Prostate gland (tissue), 2 donors: ENCODE measurements at regions not wholly inside any gene's neighbourhood (a gene's known extent, or its start where the extent isn't known, plus 50 kb on each side); places are given as distances from the start of the nearest gene placed in this dataset.

Experiments used
- DNase-seq: peaks from one replicate; pipeline ENCODE4 v3.0.0-alpha.2; 2019; ENCODE audit warnings: low spot score
- H3K27ac ChIP-seq, 2 donors: fragments of 200-600 bp; sonication (generic); 2 replicates each; pipeline ENCODE4 v1.5.1; 2017 to 2019
- H3K27me3 ChIP-seq: fragments of 200-600 bp; sonication (generic); replicated peaks from 2 replicates; pipeline ENCODE4 v1.5.1; 2019; ENCODE audit not compliant: insufficient read depth
- H3K36me3 ChIP-seq, 2 donors: fragments of 200-600 bp; sonication (generic); 1 replicate in 1 of 2; 2 replicates in 1 of 2; pipeline versions ENCODE4 v1.5.1 to v1.8.1; 2017 to 2019
- H3K4me1 ChIP-seq: fragments of 200-600 bp; sonication (generic); replicated peaks from 2 replicates; pipeline ENCODE4 v1.5.1; 2019
- H3K4me3 ChIP-seq, 2 donors: fragments of 200-600 bp; sonication (generic); 2 replicates each; pipeline ENCODE4 v1.5.1; 2017 to 2019
- H3K9me3 ChIP-seq: fragments of 200-600 bp; sonication (generic); 2 replicates; pipeline ENCODE4 v1.5.1; 2017
- CTCF ChIP-seq, 4 experiments: fragments of 200-600 bp in 2 of 4; fragments of 450-650 bp in 2 of 4; sonication (generic) in 2 of 4; IDR thresholded peaks; 1 replicate in 3 of 4; 2 replicates in 1 of 4; pipeline ENCODE4 v1.5.1; 2016 to 2019; ENCODE audit warnings: antibody characterized with exemption in 4 of 4, mild to moderate bottlenecking in 2 of 4, moderate library complexity in 2 of 4
- POLR2A ChIP-seq: fragments of 450-650 bp; IDR thresholded peaks from one replicate; pipeline ENCODE4 v1.6.1; 2016; ENCODE audit warnings: antibody characterized with exemption, mild to moderate bottlenecking
- POLR2AphosphoS5 ChIP-seq: sonication (generic); formaldehyde crosslinking; IDR thresholded peaks from one replicate; pipeline ENCODE4 v1.6.1; 2017; ENCODE audit warnings: antibody characterized with exemption
- WGBS: methylation state at CpG from one replicate; pipeline ENCODE4 v1.1.5; 2018; 5-methylcytosine and 5-hydroxymethylcytosine counted together
- intact Hi-C: fragments of 100-400 bp; cut with DNase I; formaldehyde crosslinking; loops from one replicate; pipeline ENCODE4 v1.14.2; 2022

- no peaks in the 10 kb centered on the region for H3K9me3 ChIP-seq
- 87% methylated on average over 1 of the region's 1 CpG for WGBS
- no peaks in the 10 kb centered on the region for H3K27me3 ChIP-seq
- TF ChIP-seq POLR2A (no peak), POLR2AphosphoS5 (no peak), CTCF (IDR thresholded peaks at IDR 0.05) (no peak)
- DNase-seq = no peak
- no peak overlapping the region for H3K4me3 ChIP-seq
- intact Hi-C loops = no loop called here
- no peaks in the 10 kb centered on the region for H3K4me1 ChIP-seq
- no peak overlapping the region for H3K27ac ChIP-seq
- no peaks in the 10 kb centered on the region for H3K36me3 ChIP-seq
Measured at GRCh38 chr1:219490566-219490965, 122.3 kb downstream of the ZC3H11B start.

- no peaks in the 10 kb centered on the region for H3K9me3 ChIP-seq
- no peaks in the 10 kb centered on the region for H3K4me1 ChIP-seq
- intact Hi-C loops = no loop called here
- H3K27me3 ChIP-seq = no peaks in the 10 kb centered on the region
- no peaks in the 10 kb centered on the region for H3K36me3 ChIP-seq
- H3K27ac ChIP-seq = no peak overlapping the region
- WGBS = 57% methylated on average over 2 of the region's 2 CpGs
- TF ChIP-seq POLR2A (no peak), POLR2AphosphoS5 (no peak), CTCF (IDR thresholded peaks at IDR 0.05) (no peak)
- H3K4me3 ChIP-seq = no peak overlapping the region
- DNase-seq = no peak
Measured at GRCh38 chr1:219489636-219490035, 123.3 kb downstream of the ZC3H11B start.

DNA sequence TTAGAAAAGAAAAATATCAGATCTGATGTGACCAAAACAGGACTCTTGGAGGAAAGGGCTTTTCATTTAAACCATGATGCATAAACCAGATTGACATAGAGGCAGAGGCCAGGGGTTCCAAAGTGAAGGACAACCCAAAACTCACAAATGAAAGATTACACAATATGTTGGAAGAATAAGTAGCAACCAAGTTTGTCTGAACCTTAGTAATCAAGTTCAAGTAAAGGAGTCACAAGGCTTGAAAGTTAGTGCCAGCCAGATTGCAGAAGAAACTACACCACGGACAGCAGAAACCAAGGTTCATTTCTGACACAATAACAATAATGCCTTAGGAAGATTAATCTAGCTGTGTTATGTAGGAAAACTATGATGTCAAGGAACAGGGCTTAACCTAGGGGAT lies 124.6 kb downstream of the ZC3H11B start:
- intact Hi-C loops = no loop called here
- Histone ChIP-seq H3K4me1 (no peaks in the 10 kb centered on the region), H3K27ac (no peak overlapping the region), H3K4me3 (no peak overlapping the region), H3K36me3 (no peaks in the 10 kb centered on the region), H3K27me3 (no peaks in the 10 kb centered on the region), H3K9me3 (no peaks in the 10 kb centered on the region)
- no peak for DNase-seq
- TF ChIP-seq CTCF (IDR thresholded peaks at IDR 0.05) (no peak), POLR2AphosphoS5 (no peak), POLR2A (no peak)
- 88% methylated on average over 1 of the region's 1 CpG for WGBS

DNA sequence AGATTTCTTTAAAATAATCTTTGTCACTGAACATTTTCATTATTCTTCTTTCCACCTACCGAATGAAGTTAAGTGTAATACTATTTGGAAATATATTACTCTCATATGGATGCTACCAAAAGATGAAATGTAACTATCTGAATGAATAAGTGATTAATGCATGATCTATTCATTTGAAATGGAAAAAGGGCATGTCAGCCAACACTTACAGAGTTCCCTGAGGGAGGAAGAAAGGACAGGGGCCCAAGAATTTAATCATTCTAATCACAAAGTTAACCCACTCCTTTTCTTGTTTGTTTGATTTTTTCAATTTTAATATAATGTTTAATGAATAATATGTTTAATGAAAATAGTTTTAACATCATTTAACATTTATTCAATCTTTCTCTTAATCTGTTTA lies 129.4 kb downstream of the ZC3H11B start:
- Histone ChIP-seq H3K27ac (no peak overlapping the region), H3K9me3 (no peaks in the 10 kb centered on the region), H3K4me3 (no peak overlapping the region), H3K27me3 (peaks cover 4% of the 10 kb centered on the region), H3K36me3 (no peaks in the 10 kb centered on the region), H3K4me1 (no peaks in the 10 kb centered on the region)
- intact Hi-C loops = no loop called here
- WGBS = 91% methylated on average over 1 of the region's 1 CpG
- no peak for TF ChIP-seq CTCF (IDR thresholded peaks at IDR 0.05)
- no peak for TF ChIP-seq POLR2AphosphoS5
- TF ChIP-seq POLR2A = no peak
- no peak for DNase-seq

- intact Hi-C loops = no loop called here
- 95% methylated on average over 10 of the region's 10 CpGs for WGBS
- Histone ChIP-seq H3K27ac (no peak overlapping the region), H3K9me3 (no peaks in the 10 kb centered on the region), H3K36me3 (no peaks in the 10 kb centered on the region), H3K4me1 (no peaks in the 10 kb centered on the region), H3K27me3 (peaks cover 4% of the 10 kb centered on the region), H3K4me3 (no peak overlapping the region)
- TF ChIP-seq POLR2AphosphoS5 (no peak), POLR2A (no peak), CTCF (IDR thresholded peaks at IDR 0.05) (no peak)
- no peak for DNase-seq
Measured at GRCh38 chr1:219480011-219480410, 132.9 kb downstream of the ZC3H11B start.
